Loucy (cell line): ENCODE measurements at regions not wholly inside any gene's neighbourhood (a gene's known extent, or its start where the extent isn't known, plus 50 kb on each side); places are given as distances from the start of the nearest gene placed in this dataset.

Source experiments
- H2AFZ ChIP-seq: fragments of 200-600 bp; sonication (generic); 2 replicates; pipeline ENCODE4 v1.6.0; 2016; ENCODE audit warnings: antibody characterized with exemption, mild to moderate bottlenecking, low read length, moderate library complexity
- H3F3A ChIP-seq: fragments of 200-600 bp; 2 replicates; pipeline ENCODE4 v1.6.0; 2016; ENCODE audit warnings: antibody characterized with exemption, low read depth, mild to moderate bottlenecking
- H3K27me3 ChIP-seq: fragments of 200-600 bp; sonication (generic); 2 replicates; pipeline ENCODE4 v1.6.1; 2014; ENCODE audit warnings: low read length, mild to moderate bottlenecking; ENCODE audit not compliant: insufficient read depth, poor library complexity, severe bottlenecking
- H3K36me3 ChIP-seq: fragments of 200-600 bp; sonication (generic); 2 replicates; pipeline ENCODE4 v1.6.1; 2016; ENCODE audit warnings: low read length; ENCODE audit not compliant: insufficient read depth
- H3K4me1 ChIP-seq: fragments of 200-600 bp; sonication (generic); 2 replicates; pipeline ENCODE4 v1.5.1; 2014; ENCODE audit warnings: low read length, mild to moderate bottlenecking; ENCODE audit not compliant: insufficient read depth, poor library complexity, severe bottlenecking
- H3K4me2 ChIP-seq: fragments of 200-600 bp; sonication (generic); 2 replicates; pipeline ENCODE4 v1.6.0; 2014; ENCODE audit warnings: antibody characterized with exemption, low read length, low read depth, mild to moderate bottlenecking; ENCODE audit not compliant: poor library complexity, severe bottlenecking
- H3K4me3 ChIP-seq: fragments of 200-600 bp; sonication (generic); 2 replicates; pipeline ENCODE4 v1.5.1; 2014; ENCODE audit warnings: low read length, mild to moderate bottlenecking, mixed read lengths; ENCODE audit not compliant: poor library complexity, severe bottlenecking
- H3K79me2 ChIP-seq: fragments of 200-600 bp; sonication (generic); 2 replicates; pipeline ENCODE4 v1.6.1; 2014; ENCODE audit warnings: low read length; ENCODE audit not compliant: insufficient read depth
- H3K9ac ChIP-seq: fragments of 200-600 bp; sonication (generic); 2 replicates; pipeline ENCODE4 v1.6.0; 2014; ENCODE audit warnings: mild to moderate bottlenecking, low read depth, low read length, moderate library complexity; ENCODE audit not compliant: poor library complexity, severe bottlenecking
- H3K9me2 ChIP-seq: fragments of 200-600 bp; sonication (generic); replicated peaks from 2 replicates; pipeline ENCODE4 v1.6.1; 2016; ENCODE audit warnings: low read depth, low read length, mixed read lengths
- H3K9me3 ChIP-seq: fragments of 200-600 bp; sonication (generic); 2 replicates; pipeline ENCODE4 v1.6.1; 2014; ENCODE audit warnings: mild to moderate bottlenecking, antibody characterized with exemption, low read length, low read depth; ENCODE audit not compliant: insufficient read depth
- H4K20me1 ChIP-seq: fragments of 200-600 bp; sonication (generic); 2 replicates; pipeline ENCODE4 v1.6.0; 2014; ENCODE audit warnings: antibody characterized with exemption, low read length, mild to moderate bottlenecking; ENCODE audit not compliant: insufficient read depth, poor library complexity, severe bottlenecking
- EZH2phosphoT487 ChIP-seq: fragments of 200-600 bp; IDR thresholded peaks from 2 replicates; pipeline ENCODE4 v1.6.1; 2018; ENCODE audit warnings: antibody characterized with exemption, mild to moderate bottlenecking, moderate library complexity, borderline replicate concordance
- TF ChIP-seq, protein P1 (sequence below): fragments of 200-600 bp; sonication (generic); conservative IDR thresholded peaks from 2 replicates; pipeline ENCODE4 v1.5.1; 2014; ENCODE audit warnings: mild to moderate bottlenecking, antibody characterized with exemption, low read length

- H3K79me2 ChIP-seq: no peaks in the 10 kb centered on the region
- H3K9ac ChIP-seq: no peak overlapping the region
- no peaks in the 10 kb centered on the region for H3F3A ChIP-seq
- no peaks in the 10 kb centered on the region for H3K36me3 ChIP-seq
- no peak overlapping the region for H3K4me3 ChIP-seq
- H3K4me2 ChIP-seq: no peak overlapping the region
- H4K20me1 ChIP-seq: no peaks in the 10 kb centered on the region
- no peaks in the 10 kb centered on the region for H3K9me3 ChIP-seq
- no peak overlapping the region for H2AFZ ChIP-seq
- H3K9me2 ChIP-seq: no peaks in the 10 kb centered on the region
- H3K27me3 ChIP-seq: no peaks in the 10 kb centered on the region
- TF ChIP-seq, protein P1, sequence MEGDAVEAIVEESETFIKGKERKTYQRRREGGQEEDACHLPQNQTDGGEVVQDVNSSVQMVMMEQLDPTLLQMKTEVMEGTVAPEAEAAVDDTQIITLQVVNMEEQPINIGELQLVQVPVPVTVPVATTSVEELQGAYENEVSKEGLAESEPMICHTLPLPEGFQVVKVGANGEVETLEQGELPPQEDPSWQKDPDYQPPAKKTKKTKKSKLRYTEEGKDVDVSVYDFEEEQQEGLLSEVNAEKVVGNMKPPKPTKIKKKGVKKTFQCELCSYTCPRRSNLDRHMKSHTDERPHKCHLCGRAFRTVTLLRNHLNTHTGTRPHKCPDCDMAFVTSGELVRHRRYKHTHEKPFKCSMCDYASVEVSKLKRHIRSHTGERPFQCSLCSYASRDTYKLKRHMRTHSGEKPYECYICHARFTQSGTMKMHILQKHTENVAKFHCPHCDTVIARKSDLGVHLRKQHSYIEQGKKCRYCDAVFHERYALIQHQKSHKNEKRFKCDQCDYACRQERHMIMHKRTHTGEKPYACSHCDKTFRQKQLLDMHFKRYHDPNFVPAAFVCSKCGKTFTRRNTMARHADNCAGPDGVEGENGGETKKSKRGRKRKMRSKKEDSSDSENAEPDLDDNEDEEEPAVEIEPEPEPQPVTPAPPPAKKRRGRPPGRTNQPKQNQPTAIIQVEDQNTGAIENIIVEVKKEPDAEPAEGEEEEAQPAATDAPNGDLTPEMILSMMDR: no peak
- no peak for TF ChIP-seq EZH2phosphoT487
- no peaks in the 10 kb centered on the region for H3K4me1 ChIP-seq
Measured at GRCh38 chr6:5906842-5907241, 99.9 kb downstream of the NRN1 start.

DNA sequence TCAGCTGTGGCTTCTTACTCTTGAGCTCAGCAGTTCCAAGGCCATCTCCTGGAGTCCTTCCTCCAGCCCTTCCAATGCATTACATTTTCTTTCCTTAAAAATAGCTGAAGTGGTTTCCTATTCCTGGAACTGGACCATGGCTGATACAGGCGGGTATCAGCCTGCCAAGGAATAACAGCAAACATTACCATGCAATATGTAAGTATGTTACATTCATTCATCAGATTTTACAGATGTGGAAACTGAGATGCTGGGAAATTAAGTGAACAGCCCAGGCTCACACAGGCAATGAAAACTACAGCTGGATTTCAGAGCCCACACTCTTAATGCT is 100.4 kb downstream of the NRN1 start:
- Histone ChIP-seq H3K4me1 (no peaks in the 10 kb centered on the region), H3K4me2 (no peak overlapping the region), H2AFZ (no peak overlapping the region), H3F3A (no peaks in the 10 kb centered on the region), H3K9me2 (no peaks in the 10 kb centered on the region), H3K27me3 (no peaks in the 10 kb centered on the region), H3K4me3 (no peak overlapping the region), H3K9me3 (no peaks in the 10 kb centered on the region), H3K79me2 (no peaks in the 10 kb centered on the region), H4K20me1 (no peaks in the 10 kb centered on the region), H3K36me3 (no peaks in the 10 kb centered on the region), H3K9ac (no peak overlapping the region)
- no peak for TF ChIP-seq EZH2phosphoT487
- TF ChIP-seq, protein P1: no peak

GRCh38 chr6:5905431-5906339 is 101.0 kb downstream of the NRN1 start:
- H4K20me1 ChIP-seq: no peaks in the 10 kb centered on the region
- no peak overlapping the region for H2AFZ ChIP-seq
- no peaks in the 10 kb centered on the region for H3K27me3 ChIP-seq
- H3K9me2 ChIP-seq: no peaks in the 10 kb centered on the region
- no peaks in the 10 kb centered on the region for H3K9me3 ChIP-seq
- no peak overlapping the region for H3K9ac ChIP-seq
- H3K4me2 ChIP-seq: no peak overlapping the region
- no peaks in the 10 kb centered on the region for H3K79me2 ChIP-seq
- no peaks in the 10 kb centered on the region for H3F3A ChIP-seq
- H3K4me3 ChIP-seq: no peak overlapping the region
- no peaks in the 10 kb centered on the region for H3K36me3 ChIP-seq
- TF ChIP-seq EZH2phosphoT487: no peak
- TF ChIP-seq, protein P1: no peak
- no peaks in the 10 kb centered on the region for H3K4me1 ChIP-seq
